GM20431 (cell line): ENCODE measurements at regions not wholly inside any gene's neighbourhood (a gene's known extent, or its start where the extent isn't known, plus 50 kb on each side); places are given as distances from the start of the nearest gene placed in this dataset.

ENCODE experiments used
- in situ Hi-C: fragments of 300-500 bp; cut with MseI, MboI; formaldehyde crosslinking; loops from one replicate; pipeline ENCODE4 v1.15.0; 2020; ENCODE audit warnings: low sequenced_read_pairs; ENCODE audit not compliant: unreplicated experiment

GRCh38 chr18:78207942-78208341 is 771.7 kb upstream of the SALL3 start:
- in situ Hi-C loops: no loop called here

- in situ Hi-C loops: no loop called here
Measured at GRCh38 chr18:78208461-78208860, 771.2 kb upstream of the SALL3 start.

DNA sequence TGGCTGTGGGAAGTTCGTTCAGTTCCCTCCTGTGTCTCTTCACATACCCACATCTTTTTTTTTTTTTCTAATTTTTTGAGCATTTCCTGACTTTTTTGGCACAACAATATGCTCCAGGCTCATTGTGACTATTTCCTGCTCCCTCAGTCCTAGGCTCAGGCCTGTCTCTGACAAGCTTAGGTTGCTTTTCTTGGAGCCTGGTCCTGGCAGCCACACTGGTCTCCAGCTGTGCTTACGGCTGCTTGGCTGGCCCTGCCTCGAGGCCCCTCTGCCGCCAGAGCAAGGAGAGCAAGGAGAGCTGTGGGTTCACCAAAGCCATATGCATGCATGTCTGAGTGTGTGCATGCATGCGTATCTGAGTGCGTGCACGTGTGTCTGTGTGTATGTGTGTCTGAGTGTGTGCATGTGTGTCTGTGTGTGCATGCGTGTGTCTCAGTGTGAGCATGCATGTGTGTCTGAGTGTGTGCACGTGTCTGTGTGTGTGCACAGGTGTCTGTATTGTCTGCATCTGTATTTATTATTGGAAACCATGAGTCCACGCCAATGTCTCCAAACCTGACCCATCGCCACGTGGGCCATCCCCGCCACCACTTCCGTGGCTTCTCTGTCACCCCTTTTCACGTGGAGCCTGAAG is 766.1 kb upstream of the SALL3 start:
- in situ Hi-C loops: no loop called here

- in situ Hi-C loops: no loop called here
Measured at GRCh38 chr18:78221496-78221895, 758.1 kb upstream of the SALL3 start.

GRCh38 chr18:78228974-78229373 is 750.6 kb upstream of the SALL3 start:
- in situ Hi-C loops: no loop called here

GRCh38 chr18:78230911-78231310 is 748.7 kb upstream of the SALL3 start:
- in situ Hi-C loops: no loop called here

DNA sequence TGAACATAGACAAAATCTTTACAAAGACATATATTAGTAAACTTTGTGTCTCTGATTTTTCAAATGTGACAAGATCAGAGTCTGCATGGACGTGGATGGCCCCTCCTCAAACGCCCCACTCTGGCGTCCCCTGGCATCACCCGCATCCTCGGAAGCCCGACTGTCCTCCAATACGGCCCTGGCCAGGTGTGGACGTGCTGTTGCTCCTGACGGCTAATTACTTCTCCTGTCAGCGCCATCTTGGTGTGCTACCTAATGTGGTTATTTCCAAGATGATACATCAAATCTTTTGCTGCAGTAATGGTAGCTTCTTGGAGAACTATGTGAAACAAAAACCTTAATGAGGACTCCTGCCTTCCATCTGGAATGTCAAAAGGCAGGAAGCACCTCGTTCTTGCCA is 747.4 kb upstream of the SALL3 start:
- in situ Hi-C loops: no loop called here

- in situ Hi-C loops: no loop called here
Measured at GRCh38 chr18:78237864-78238263, 741.8 kb upstream of the SALL3 start.

GRCh38 chr18:78238404-78239089 is 741.1 kb upstream of the SALL3 start:
- in situ Hi-C loops: no loop called here

DNA sequence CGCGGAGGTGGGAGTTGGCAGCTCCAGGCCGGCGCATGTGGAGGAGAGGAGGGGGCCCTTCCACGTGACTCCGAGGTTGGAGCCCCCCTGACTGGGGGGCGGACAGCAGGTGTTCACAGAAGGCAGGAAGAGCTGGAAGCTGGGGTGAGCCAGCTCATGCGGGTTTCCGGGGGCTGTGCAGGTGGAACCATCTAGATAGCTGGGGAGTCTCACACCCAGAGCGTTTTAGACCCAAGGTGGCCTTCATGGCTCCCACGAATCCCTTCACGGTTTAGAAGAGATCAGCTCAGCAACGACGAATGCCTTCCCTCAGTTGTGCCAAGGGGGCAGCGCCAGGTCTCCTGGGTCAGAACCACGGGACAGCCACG is 740.5 kb upstream of the SALL3 start:
- in situ Hi-C loops: no loop called here

DNA sequence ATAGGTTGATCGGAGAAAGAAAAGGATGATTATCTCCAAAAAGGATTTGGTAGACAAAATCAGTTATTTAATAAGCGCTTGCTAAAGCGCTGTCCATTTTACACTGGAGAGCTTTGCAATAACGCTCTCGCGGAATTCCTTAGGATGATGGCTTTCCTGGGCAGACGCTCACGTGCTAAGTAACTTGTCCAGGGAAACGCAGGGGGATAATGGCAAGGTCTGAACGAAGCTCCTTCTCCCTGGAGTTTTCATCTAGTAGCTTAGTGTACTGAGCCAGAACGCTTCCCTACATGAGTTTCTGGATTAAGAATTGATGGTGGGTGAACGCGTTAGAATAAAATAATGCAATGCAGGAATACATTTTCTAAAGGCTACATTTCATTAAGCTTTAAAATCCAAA is 739.5 kb upstream of the SALL3 start:
- in situ Hi-C loops: no loop called here

GRCh38 chr18:78240627-78241252 is 738.9 kb upstream of the SALL3 start:
- in situ Hi-C loops: no loop called here

GRCh38 chr18:78241535-78242253 is 737.9 kb upstream of the SALL3 start:
- in situ Hi-C loops: no loop called here

- in situ Hi-C loops: no loop called here
Measured at GRCh38 chr18:78242254-78242643, 737.4 kb upstream of the SALL3 start.

GRCh38 chr18:78242806-78243205 is 736.8 kb upstream of the SALL3 start:
- in situ Hi-C loops: no loop called here

DNA sequence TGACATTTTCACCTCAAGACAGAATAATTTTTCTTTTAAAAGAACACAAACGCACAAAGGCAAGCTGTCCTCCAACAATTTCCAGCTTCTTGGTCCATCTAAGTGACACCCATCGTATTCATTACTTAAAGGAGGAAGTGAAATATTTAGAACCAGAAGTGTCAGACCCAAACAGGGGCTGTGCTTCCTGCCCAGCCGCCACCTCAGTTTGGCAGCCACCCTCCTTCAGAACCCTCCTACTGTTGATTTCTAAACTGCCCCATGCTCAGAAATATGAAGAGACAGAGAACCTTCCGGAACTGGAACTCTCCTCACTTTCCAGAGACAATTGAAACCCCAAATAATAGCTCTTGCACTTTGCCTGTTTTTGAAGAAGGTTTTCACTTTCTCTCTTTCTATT is 734.8 kb upstream of the SALL3 start:
- in situ Hi-C loops: no loop called here

GRCh38 chr18:78245451-78245850 is 734.2 kb upstream of the SALL3 start:
- in situ Hi-C loops: no loop called here

- in situ Hi-C loops: no loop called here
Measured at GRCh38 chr18:78246050-78246449, 733.6 kb upstream of the SALL3 start.

- in situ Hi-C loops: no loop called here
Measured at GRCh38 chr18:78246588-78246987, 733.0 kb upstream of the SALL3 start.

DNA sequence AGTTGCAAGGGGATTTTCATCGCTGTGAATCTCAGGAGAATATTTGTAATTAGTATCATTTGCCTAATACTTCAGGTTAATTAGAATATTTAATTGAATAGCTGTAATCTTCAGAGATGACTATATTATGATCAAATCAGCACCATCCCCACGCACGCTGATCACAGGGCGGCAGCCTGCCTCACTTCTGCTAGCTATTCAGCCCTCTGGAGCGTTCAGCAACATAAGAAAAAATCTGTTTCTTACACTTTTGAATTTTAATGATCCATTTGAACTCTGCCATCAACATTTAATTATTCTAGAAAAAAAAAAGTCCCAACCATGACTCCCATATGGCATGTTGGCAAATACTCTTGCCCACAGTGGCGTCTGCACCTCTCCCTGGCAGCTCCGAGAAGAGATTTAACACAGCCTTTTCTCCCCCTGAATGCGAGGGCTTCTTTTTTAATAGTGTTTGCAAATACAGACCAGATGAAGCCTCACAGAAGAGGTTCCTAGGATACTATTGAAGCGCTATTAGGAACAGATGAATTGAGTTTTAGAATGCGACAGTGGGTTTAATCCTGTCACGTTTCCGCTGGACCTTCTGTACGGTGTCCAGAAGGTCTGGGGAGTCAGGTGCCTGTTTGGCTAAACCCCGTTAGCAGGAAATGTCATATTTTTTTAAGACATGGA is 731.9 kb upstream of the SALL3 start:
- in situ Hi-C loops: no loop called here

- in situ Hi-C loops: no loop called here
Measured at GRCh38 chr18:78255013-78255412, 724.6 kb upstream of the SALL3 start.
